IPS-18a (cell line): ENCODE measurements at regions not wholly inside any gene's neighbourhood (a gene's known extent, or its start where the extent isn't known, plus 50 kb on each side); places are given as distances from the start of the nearest gene placed in this dataset.

Experiments
- H3K27ac ChIP-seq: one replicate; pipeline ENCODE4 v1.5.1; 2013; ENCODE audit warnings: low read length
- H3K27me3 ChIP-seq: one replicate; pipeline ENCODE4 v1.6.1; 2013; ENCODE audit warnings: mild to moderate bottlenecking, low read length; ENCODE audit not compliant: control insufficient read depth, insufficient read depth
- H3K36me3 ChIP-seq: one replicate; pipeline ENCODE4 v1.6.1; 2013; ENCODE audit warnings: low read depth, low read length; ENCODE audit not compliant: control insufficient read depth
- H3K4me1 ChIP-seq: one replicate; pipeline ENCODE4 v1.6.1; 2013; ENCODE audit warnings: low read depth, low read length; ENCODE audit not compliant: control insufficient read depth
- H3K4me3 ChIP-seq: one replicate; pipeline ENCODE4 v1.5.1; 2013; ENCODE audit warnings: low read length
- H3K9ac ChIP-seq: one replicate; pipeline ENCODE4 v1.6.1; 2013; ENCODE audit warnings: mild to moderate bottlenecking, low read length, moderate library complexity
- H3K9me3 ChIP-seq: one replicate; pipeline ENCODE4 v1.6.1; 2013; ENCODE audit warnings: low read depth, low read length; ENCODE audit not compliant: control insufficient read depth

DNA sequence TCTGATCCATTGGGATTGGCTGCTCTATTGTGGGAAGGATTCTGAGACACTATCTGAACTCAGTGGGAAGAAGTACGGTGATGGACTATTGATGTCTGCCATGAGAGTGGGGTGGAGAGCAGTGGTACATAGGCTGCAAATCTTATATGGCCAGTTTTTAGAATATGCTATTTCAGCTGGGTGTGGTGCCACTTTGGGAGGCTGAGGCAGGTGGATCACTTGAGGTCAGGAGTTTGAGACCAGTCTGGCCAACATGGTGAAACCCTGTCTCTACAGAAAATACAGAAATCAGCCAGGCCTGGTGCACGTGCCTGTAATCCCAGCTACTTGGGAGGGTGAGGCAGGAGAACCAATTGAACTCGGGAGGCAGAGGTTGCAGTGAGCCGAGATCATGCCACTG is 505.9 kb downstream of the MED13L start:
- Histone ChIP-seq H3K9me3 (no peaks in the 10 kb centered on the region), H3K36me3 (no peaks in the 10 kb centered on the region), H3K4me3 (no peak overlapping the region), H3K9ac (no peak overlapping the region), H3K4me1 (no peaks in the 10 kb centered on the region), H3K27ac (no peak overlapping the region), H3K27me3 (no peaks in the 10 kb centered on the region)

DNA sequence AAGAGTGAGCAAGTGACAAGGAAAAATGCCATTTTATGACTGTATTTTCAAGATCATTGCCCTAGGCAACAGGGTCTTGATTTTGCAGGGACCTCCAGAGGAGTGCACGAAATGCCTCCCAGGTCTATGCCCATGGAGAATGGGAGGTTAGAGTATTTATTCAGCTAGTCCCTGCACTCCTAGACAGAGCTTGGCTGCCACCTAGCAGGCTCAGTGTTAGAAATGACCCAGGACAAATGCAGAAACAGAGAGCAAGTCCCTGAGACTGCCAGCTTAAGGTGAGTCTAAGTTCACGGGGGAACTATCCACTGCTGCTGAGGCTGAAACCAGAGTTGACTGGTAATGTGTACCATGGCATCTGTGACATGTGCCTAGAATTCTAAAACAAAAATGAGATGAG is 506.4 kb downstream of the MED13L start:
- Histone ChIP-seq H3K9me3 (no peaks in the 10 kb centered on the region), H3K4me3 (no peak overlapping the region), H3K9ac (no peak overlapping the region), H3K4me1 (no peaks in the 10 kb centered on the region), H3K36me3 (no peaks in the 10 kb centered on the region), H3K27me3 (no peaks in the 10 kb centered on the region), H3K27ac (no peak overlapping the region)

DNA sequence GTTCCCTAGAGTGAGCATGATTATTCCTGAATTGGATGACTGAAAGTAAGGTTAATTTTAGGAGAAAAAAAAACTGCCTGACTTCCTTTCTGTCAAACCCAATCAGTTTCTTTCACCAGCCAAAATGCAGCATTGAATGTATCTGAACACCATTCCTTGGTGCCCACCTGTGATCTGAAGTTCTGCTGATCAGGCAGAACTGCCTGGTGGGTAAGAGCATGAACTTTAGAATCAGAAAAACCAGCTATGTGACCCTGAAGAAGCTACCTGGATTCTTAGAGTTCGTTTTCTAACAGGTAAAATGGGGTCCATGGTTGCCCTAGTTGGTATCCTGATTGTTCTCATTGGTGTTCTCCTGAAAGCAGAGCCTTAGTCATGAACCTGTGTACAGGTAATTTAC is 506.9 kb downstream of the MED13L start:
- Histone ChIP-seq H3K27me3 (no peaks in the 10 kb centered on the region), H3K9ac (no peak overlapping the region), H3K9me3 (no peaks in the 10 kb centered on the region), H3K4me3 (no peak overlapping the region), H3K36me3 (no peaks in the 10 kb centered on the region), H3K27ac (no peak overlapping the region), H3K4me1 (no peaks in the 10 kb centered on the region)

DNA sequence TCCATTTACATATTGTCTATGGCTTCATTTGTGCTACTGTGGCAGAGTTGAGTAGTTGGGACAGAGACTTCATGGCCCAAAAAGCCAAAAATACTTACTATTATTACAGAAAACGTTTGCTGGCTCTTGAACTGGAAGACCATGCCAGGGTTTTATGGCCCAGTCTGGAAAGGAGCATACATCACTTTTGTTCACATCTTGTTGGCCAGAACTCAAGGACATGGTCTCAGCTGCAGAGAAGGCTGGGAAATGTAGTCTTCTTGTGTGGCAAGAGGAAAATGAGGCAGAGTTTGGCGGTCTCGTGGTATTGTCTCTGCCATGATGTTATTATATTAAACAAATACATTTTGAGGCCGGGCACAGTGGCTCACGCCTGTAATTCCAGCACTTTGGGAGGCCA is 509.6 kb downstream of the MED13L start:
- H3K36me3 ChIP-seq, result no peaks in the 10 kb centered on the region
- H3K9ac ChIP-seq, result no peak overlapping the region
- no peak overlapping the region for H3K4me3 ChIP-seq

DNA sequence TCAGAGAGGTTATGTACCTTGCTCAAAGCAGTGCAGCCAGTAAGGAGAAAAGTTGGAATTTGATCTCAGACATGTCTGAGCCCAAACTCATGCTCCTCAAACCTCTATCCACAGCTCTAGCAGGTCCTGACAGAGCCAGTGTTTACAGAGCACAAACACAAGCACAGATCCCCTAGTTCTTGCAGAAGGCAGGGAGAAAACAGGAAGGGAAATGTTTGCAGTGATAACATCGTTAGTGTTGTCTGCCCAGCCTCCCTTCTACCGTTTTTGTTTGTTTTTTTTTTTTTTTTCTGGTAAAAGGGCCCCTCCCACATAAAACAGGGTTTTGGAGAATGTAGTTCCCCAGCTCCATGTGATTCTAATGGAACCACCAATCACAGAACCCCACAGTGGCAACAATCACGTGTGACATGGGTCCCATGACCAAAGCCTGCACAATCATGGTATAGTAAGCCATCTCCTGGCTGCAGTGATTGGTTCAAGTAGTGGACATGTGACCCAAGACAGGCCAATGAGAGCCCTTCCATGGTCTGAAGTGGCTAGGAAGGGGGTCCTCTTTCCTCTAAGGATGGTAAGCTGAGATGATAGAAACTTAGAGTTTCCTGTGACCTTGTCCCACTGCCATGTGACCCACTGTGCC is 513.4 kb downstream of the MED13L start:
- Histone ChIP-seq H3K27me3 (no peaks in the 10 kb centered on the region), H3K36me3 (no peaks in the 10 kb centered on the region), H3K27ac (no peak overlapping the region), H3K9ac (no peak overlapping the region), H3K9me3 (no peaks in the 10 kb centered on the region), H3K4me1 (no peaks in the 10 kb centered on the region), H3K4me3 (no peak overlapping the region)

More for the DNA sequence above, 509.6 kb downstream of the MED13L start:
- Histone ChIP-seq H3K4me1 (no peaks in the 10 kb centered on the region), H3K27me3 (no peaks in the 10 kb centered on the region), H3K9me3 (no peaks in the 10 kb centered on the region), H3K27ac (no peak overlapping the region)

DNA sequence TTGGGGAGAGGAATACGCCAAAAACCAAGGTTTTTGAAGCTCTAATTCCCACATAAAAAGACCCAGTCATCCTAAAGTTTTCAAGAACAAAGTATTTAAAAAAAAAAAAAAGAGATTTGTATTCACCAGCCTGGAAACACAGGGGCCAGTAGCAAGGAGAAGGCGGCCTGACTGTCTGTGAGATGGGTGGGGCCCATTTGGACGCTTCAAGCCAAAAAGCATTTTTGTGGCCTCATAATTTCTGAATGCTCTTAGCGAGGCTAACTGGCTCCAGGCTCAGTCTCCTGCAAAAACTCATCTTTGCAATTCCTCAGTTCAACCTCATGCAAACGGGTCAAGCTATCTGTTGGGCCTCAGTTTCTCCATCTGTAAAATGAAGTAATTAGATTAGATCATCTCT is 514.1 kb downstream of the MED13L start:
- Histone ChIP-seq H3K36me3 (no peaks in the 10 kb centered on the region), H3K27ac (no peak overlapping the region), H3K9me3 (no peaks in the 10 kb centered on the region), H3K9ac (no peak overlapping the region), H3K4me1 (no peaks in the 10 kb centered on the region), H3K4me3 (no peak overlapping the region), H3K27me3 (no peaks in the 10 kb centered on the region)

DNA sequence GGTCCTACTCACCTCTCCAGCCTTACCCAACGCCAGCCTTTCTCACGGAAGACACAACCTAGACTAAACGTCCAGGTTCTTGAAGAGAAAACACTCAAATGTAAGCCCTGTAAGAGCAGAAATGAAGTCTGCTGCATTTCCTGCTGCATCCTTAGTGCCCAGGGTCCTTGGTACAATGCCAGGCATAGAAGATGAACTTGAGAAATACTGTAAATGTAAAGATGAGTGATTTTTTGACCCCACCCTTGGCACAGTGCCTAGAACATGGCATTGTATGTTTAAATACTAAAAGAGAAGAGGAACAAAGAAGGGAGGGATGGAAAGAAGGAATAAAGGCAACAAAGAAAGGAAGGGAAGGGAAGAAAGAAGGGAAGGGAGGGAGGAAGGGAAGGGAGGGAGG is 514.6 kb downstream of the MED13L start:
- no peaks in the 10 kb centered on the region for H3K4me1 ChIP-seq
- no peak overlapping the region for H3K27ac ChIP-seq

DNA sequence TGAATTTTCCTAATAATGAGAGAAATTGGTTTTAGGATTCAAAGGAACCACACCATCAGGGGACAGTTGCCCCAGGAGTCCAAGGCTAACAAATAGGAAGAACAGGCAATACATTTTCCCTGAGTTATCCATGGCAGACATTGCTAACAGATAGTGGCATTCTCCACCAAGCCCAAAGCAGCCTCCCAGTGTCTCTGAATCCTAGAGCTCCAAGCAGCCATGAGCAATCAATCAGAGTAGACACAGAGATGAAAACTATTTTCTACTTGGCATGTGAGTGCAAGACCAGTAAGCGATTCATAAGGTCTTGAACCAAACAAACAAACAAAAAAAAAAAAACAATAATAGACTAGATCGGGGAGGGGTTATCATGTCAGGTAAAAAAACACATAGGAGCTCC is 515.7 kb downstream of the MED13L start:
- Histone ChIP-seq H3K4me1 (no peaks in the 10 kb centered on the region), H3K9ac (no peak overlapping the region), H3K27me3 (no peaks in the 10 kb centered on the region), H3K4me3 (no peak overlapping the region), H3K36me3 (no peaks in the 10 kb centered on the region), H3K27ac (no peak overlapping the region), H3K9me3 (no peaks in the 10 kb centered on the region)

More for the DNA sequence above, 514.6 kb downstream of the MED13L start:
- Histone ChIP-seq H3K27me3 (no peaks in the 10 kb centered on the region), H3K9me3 (no peaks in the 10 kb centered on the region), H3K36me3 (no peaks in the 10 kb centered on the region), H3K4me3 (no peak overlapping the region), H3K9ac (no peak overlapping the region)

DNA sequence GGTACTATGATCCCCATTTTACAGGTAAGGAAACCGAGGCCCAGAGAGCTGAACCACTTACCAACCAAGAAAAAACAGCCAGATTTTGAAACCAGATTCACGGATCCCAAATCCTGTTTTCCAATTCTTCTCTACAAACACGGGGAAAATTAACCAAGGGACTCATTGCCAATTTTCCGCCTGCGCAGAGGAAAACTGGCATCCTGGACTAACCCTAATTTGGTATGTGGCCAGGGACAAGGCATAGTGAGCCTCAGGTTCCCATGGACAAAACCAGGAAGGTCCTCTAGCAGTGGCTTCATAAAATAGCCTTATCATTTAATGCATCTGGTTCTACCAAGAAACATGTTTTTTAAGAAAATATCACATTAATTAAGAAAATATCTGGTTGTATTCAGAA is 517.3 kb downstream of the MED13L start:
- Histone ChIP-seq H3K9me3 (no peaks in the 10 kb centered on the region), H3K9ac (no peak overlapping the region), H3K36me3 (no peaks in the 10 kb centered on the region), H3K27me3 (no peaks in the 10 kb centered on the region), H3K4me1 (no peaks in the 10 kb centered on the region), H3K27ac (no peak overlapping the region), H3K4me3 (no peak overlapping the region)

DNA sequence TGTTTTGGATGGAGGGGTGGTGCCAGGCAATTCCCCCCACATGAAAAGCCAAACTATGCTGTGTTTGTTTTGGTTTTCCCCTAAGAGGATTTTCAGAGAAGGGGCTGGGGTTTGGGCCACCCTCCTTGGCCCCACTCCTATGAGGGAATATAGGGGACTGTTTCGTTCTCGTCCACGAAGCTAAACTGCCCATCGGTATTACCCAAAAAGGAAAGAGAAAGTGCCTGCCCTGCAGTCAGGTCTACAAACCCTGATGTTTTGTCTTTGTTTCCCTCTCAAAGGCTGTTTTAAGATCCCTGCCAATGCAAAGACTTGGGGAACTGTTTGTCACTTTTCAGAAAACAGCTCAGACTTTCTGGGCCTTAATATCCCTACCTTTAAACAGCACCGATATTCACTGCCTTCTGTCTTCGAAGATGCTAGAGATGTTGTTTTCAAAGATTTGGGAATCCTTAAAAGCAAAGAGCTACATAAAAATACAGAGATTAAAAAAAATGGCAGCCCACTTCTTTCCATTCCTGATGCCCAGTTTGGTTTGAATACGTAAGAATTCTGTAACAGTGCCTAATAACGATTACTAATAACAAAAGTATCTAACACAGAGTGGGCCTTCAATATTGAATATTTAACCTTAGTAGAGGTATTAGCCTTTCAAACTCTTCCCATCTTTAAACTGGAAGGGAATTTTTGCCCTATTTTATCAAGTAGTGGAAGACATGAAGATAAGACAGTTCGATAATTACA is 518.4 kb downstream of the MED13L start:
- no peaks in the 10 kb centered on the region for H3K27me3 ChIP-seq

DNA sequence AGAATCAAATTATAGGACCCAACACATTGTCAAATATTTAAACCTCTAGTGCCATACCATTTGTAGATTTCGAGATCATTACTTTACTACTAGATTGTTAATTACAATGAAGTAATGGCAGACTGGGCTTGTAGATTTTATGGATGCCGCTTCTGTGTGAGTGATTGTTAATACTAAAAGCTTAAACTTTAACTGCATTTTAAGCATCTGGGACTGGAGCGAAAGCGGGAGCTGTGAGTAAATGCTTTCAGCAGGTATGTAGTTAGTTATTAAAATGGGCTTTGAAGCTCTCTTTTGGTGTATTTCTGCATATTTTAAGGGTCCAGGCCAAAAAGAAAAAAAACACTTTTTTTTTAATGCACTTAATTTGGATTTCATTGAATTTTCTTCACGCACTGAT is 519.3 kb downstream of the MED13L start:
- H3K9ac ChIP-seq, result no peak overlapping the region
- no peaks in the 10 kb centered on the region for H3K27me3 ChIP-seq
- H3K27ac ChIP-seq, result no peak overlapping the region
- no peaks in the 10 kb centered on the region for H3K4me1 ChIP-seq
- no peaks in the 10 kb centered on the region for H3K36me3 ChIP-seq
- no peak overlapping the region for H3K4me3 ChIP-seq
- no peaks in the 10 kb centered on the region for H3K9me3 ChIP-seq

More for the DNA sequence above, 518.4 kb downstream of the MED13L start:
- Histone ChIP-seq H3K4me3 (no peak overlapping the region), H3K4me1 (no peaks in the 10 kb centered on the region), H3K9ac (no peak overlapping the region), H3K36me3 (no peaks in the 10 kb centered on the region), H3K9me3 (no peaks in the 10 kb centered on the region), H3K27ac (no peak overlapping the region)

DNA sequence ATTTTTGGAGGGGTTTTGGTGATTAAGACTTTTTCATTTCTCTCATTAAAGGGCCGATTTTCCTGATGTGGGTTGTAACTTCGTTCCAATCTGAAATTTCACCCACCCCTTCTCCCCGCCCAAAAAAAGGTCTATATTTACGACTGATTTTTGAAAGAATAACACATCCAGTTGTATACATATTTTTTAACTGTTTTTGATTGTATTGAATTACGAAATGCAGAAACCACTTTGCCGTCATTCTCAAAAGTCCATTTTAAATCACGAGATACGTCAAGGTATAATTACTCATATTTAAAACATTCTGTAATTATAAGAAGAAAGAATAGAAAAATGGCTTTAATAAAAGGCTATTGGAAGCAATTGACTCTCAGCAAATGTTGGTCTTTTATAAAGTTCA is 520.7 kb downstream of the MED13L start:
- Histone ChIP-seq H3K27me3 (no peaks in the 10 kb centered on the region), H3K4me1 (no peaks in the 10 kb centered on the region), H3K9me3 (no peaks in the 10 kb centered on the region), H3K4me3 (no peak overlapping the region), H3K27ac (no peak overlapping the region), H3K36me3 (no peaks in the 10 kb centered on the region), H3K9ac (no peak overlapping the region)
